ENCODE measurements at regions not wholly inside any gene's neighbourhood (a gene's known extent, or its start where the extent isn't known, plus 50 kb on each side); places are given as distances from the start of the nearest gene placed in this dataset.

DNA sequence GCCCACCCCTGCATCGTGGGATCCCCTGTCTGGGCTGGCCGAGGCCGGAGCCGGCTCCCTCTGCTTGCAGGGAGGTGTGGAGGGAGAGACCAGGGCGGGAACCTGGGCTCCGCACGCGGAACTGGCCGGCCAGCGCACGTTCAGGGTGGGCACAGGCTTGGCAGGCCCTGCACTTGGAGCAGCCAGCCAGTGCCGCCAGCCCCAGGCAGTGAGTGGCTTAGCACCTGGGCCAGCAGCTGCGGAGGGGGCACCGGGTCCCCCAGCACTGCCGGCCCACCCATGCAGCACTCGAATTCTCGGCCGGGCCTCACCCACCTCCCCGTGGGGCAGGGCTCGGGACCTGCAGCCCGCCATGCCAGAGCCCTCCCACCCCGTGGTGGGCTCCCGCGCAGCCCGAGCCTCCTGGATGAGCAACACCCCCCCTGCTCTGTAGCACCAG is 422.6 kb downstream of the AMY1C start:
- TF ChIP-seq, protein P1, sequence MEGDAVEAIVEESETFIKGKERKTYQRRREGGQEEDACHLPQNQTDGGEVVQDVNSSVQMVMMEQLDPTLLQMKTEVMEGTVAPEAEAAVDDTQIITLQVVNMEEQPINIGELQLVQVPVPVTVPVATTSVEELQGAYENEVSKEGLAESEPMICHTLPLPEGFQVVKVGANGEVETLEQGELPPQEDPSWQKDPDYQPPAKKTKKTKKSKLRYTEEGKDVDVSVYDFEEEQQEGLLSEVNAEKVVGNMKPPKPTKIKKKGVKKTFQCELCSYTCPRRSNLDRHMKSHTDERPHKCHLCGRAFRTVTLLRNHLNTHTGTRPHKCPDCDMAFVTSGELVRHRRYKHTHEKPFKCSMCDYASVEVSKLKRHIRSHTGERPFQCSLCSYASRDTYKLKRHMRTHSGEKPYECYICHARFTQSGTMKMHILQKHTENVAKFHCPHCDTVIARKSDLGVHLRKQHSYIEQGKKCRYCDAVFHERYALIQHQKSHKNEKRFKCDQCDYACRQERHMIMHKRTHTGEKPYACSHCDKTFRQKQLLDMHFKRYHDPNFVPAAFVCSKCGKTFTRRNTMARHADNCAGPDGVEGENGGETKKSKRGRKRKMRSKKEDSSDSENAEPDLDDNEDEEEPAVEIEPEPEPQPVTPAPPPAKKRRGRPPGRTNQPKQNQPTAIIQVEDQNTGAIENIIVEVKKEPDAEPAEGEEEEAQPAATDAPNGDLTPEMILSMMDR (IDR thresholded peaks at IDR 0.05): no peak
- TF ChIP-seq EZH2 (IDR thresholded peaks at IDR 0.05; ENCODE audit: borderline replicate concordance, insufficient read depth, low read depth, low read length, poor library complexity, severe bottlenecking): no peak
